Neural cell (in vitro differentiated cells): ENCODE measurements at regions not wholly inside any gene's neighbourhood (a gene's known extent, or its start where the extent isn't known, plus 50 kb on each side); places are given as distances from the start of the nearest gene placed in this dataset.

Experiments
- H2AFZ ChIP-seq: fragments of 200-600, 300-800 bp; sonication (generic), shearing (Covaris generic); 2 replicates; pipeline ENCODE4 v1.6.0; 2014; ENCODE audit warnings: low read depth, mild to moderate bottlenecking, antibody characterized with exemption, low read length, moderate library complexity
- H3F3A ChIP-seq: fragments of 200-600 bp; shearing (Covaris generic); 2 replicates; pipeline ENCODE4 v1.6.1; 2016; ENCODE audit warnings: mild to moderate bottlenecking, moderate library complexity, mixed read lengths, antibody characterized with exemption, low read length; ENCODE audit not compliant: insufficient read depth, poor library complexity, severe bottlenecking
- H3K27ac ChIP-seq: fragments of 200-600, 300-800 bp; sonication (generic), shearing (Covaris generic); 2 replicates; pipeline ENCODE4 v1.5.1; 2014; ENCODE audit warnings: mild to moderate bottlenecking, low read length, moderate library complexity
- H3K27me3 ChIP-seq: fragments of 300-800, 200-600 bp; sonication (generic), shearing (Covaris generic); 2 replicates; pipeline ENCODE4 v1.6.0; 2014; ENCODE audit warnings: mild to moderate bottlenecking, low read depth, low read length, moderate library complexity; ENCODE audit not compliant: insufficient read depth
- H3K36me3 ChIP-seq: fragments of 300-800, 200-600 bp; sonication (generic), shearing (Covaris generic); 2 replicates; pipeline ENCODE4 v1.5.1; 2014; ENCODE audit warnings: mild to moderate bottlenecking, antibody characterized with exemption, low read length, moderate library complexity; ENCODE audit not compliant: insufficient read depth
- H3K4me2 ChIP-seq: fragments of 300-800, 200-600 bp; sonication (generic), shearing (Covaris generic); 2 replicates; pipeline ENCODE4 v1.6.0; 2014; ENCODE audit warnings: mild to moderate bottlenecking, low read length
- H3K4me3 ChIP-seq: fragments of 300-800, 200-600 bp; sonication (generic), shearing (Covaris generic); 2 replicates; pipeline ENCODE4 v1.5.1; 2014; ENCODE audit warnings: mild to moderate bottlenecking, low read length, moderate library complexity
- H3K79me2 ChIP-seq: fragments of 200-600 bp; shearing (Covaris generic); replicated peaks from 2 replicates; pipeline ENCODE4 v1.6.0; 2014; ENCODE audit warnings: mild to moderate bottlenecking, low read length, moderate library complexity; ENCODE audit not compliant: insufficient read depth
- H3K9ac ChIP-seq: fragments of 300-800, 200-600 bp; sonication (generic), shearing (Covaris generic); 2 replicates; pipeline ENCODE4 v1.6.1; 2016; ENCODE audit warnings: mild to moderate bottlenecking, low read length, mixed read lengths
- H3K9me2 ChIP-seq: fragments of 200-600 bp; shearing (Covaris generic); 2 replicates; pipeline ENCODE4 v1.6.1; 2016; ENCODE audit warnings: mild to moderate bottlenecking, low read length, mixed read lengths; ENCODE audit not compliant: insufficient read depth
- H3K9me3 ChIP-seq: fragments of 200-600, 300-800 bp; sonication (generic), shearing (Covaris generic); 2 replicates; pipeline ENCODE4 v1.6.1; 2016; ENCODE audit warnings: mild to moderate bottlenecking, mixed run types, low read length, moderate library complexity, mixed read lengths
- H4K20me1 ChIP-seq: fragments of 200-600 bp; shearing (Covaris generic); 2 replicates; pipeline ENCODE4 v1.6.1; 2016; ENCODE audit warnings: mild to moderate bottlenecking, mixed run types; ENCODE audit not compliant: insufficient read depth
- CTCF ChIP-seq: fragments of 450-650 bp; IDR thresholded peaks from 2 replicates; pipeline ENCODE4 v1.5.1; 2014; ENCODE audit warnings: antibody characterized with exemption, mild to moderate bottlenecking, moderate library complexity; ENCODE audit not compliant: poor library complexity, severe bottlenecking
- EP300 ChIP-seq: fragments of 450-650 bp; conservative IDR thresholded peaks from 2 replicates; pipeline ENCODE4 v1.6.1; 2014; ENCODE audit warnings: antibody characterized with exemption, mild to moderate bottlenecking, moderate library complexity; ENCODE audit not compliant: poor library complexity, severe bottlenecking
- EZH2 ChIP-seq: fragments of 200-600, 300-800 bp; shearing (Covaris generic), sonication (generic); IDR thresholded peaks from 2 replicates; pipeline ENCODE4 v1.6.1; 2014; ENCODE audit warnings: antibody characterized with exemption, low read length, borderline replicate concordance, mild to moderate bottlenecking; ENCODE audit not compliant: insufficient read depth, poor library complexity, severe bottlenecking
- MXI1 ChIP-seq: fragments of 450-650 bp; conservative IDR thresholded peaks from 2 replicates; pipeline ENCODE4 v1.6.1; 2014; ENCODE audit warnings: antibody characterized with exemption, mild to moderate bottlenecking; ENCODE audit not compliant: poor library complexity, severe bottlenecking
- POLR2AphosphoS5 ChIP-seq: IDR thresholded peaks from 2 replicates; pipeline ENCODE4 v1.6.1; 2012
- RAD21 ChIP-seq: fragments of 450-650 bp; conservative IDR thresholded peaks from 2 replicates; pipeline ENCODE4 v1.6.1; 2014; ENCODE audit warnings: antibody characterized with exemption, mild to moderate bottlenecking, moderate library complexity
- REST ChIP-seq: IDR thresholded peaks from 2 replicates; pipeline ENCODE4 v1.6.1; 2012; ENCODE audit warnings: borderline replicate concordance
- SMC3 ChIP-seq: fragments of 450-650 bp; conservative IDR thresholded peaks from 2 replicates; pipeline ENCODE4 v1.6.1; 2014; ENCODE audit warnings: antibody characterized with exemption, mild to moderate bottlenecking, moderate library complexity; ENCODE audit not compliant: poor library complexity
- TAF1 ChIP-seq: IDR thresholded peaks from 2 replicates; pipeline ENCODE4 v1.6.1; 2012; ENCODE audit warnings: low read depth

- H3K27ac ChIP-seq, result no peak overlapping the region
- no peaks in the 10 kb centered on the region for H3K9me2 ChIP-seq
- no peak overlapping the region for H3K4me3 ChIP-seq
- H3K9me3 ChIP-seq, result no peaks in the 10 kb centered on the region
- H3K79me2 ChIP-seq, result no peaks in the 10 kb centered on the region
- H3K27me3 ChIP-seq, result no peaks in the 10 kb centered on the region
- H3K36me3 ChIP-seq, result no peaks in the 10 kb centered on the region
- H2AFZ ChIP-seq, result no peak overlapping the region
- H3F3A ChIP-seq, result no peaks in the 10 kb centered on the region
- H3K9ac ChIP-seq, result no peak overlapping the region
- TF ChIP-seq POLR2AphosphoS5, result no peak
- no peak for TF ChIP-seq EZH2
- no peaks in the 10 kb centered on the region for H4K20me1 ChIP-seq
- H3K4me2 ChIP-seq, result no peak overlapping the region
These were observed 74.0 kb upstream of the INTU start for GRCh38 chr4:127558489-127559407.

- H3K79me2 ChIP-seq, result no peaks in the 10 kb centered on the region
- H3K4me2 ChIP-seq, result no peak overlapping the region
- no peaks in the 10 kb centered on the region for H3K36me3 ChIP-seq
- TF ChIP-seq MXI1 (no peak), TAF1 (no peak), EZH2 (no peak), RAD21 (no peak)
- H4K20me1 ChIP-seq, result no peaks in the 10 kb centered on the region
- H3K9me2 ChIP-seq, result no peaks in the 10 kb centered on the region
- H3K27ac ChIP-seq, result no peak overlapping the region
- H3K9me3 ChIP-seq, result no peaks in the 10 kb centered on the region
- no peak overlapping the region for H2AFZ ChIP-seq
- H3K27me3 ChIP-seq, result no peaks in the 10 kb centered on the region
- H3F3A ChIP-seq, result no peaks in the 10 kb centered on the region
- no peak overlapping the region for H3K4me3 ChIP-seq
- no peak overlapping the region for H3K9ac ChIP-seq
These were observed 72.8 kb upstream of the INTU start for GRCh38 chr4:127559981-127560380.

GRCh38 chr4:127560755-127561154 is 72.0 kb upstream of the INTU start:
- Histone ChIP-seq H3K9me2 (no peaks in the 10 kb centered on the region), H3K4me2 (no peak overlapping the region), H3K9me3 (no peaks in the 10 kb centered on the region), H3K27ac (no peak overlapping the region), H4K20me1 (no peaks in the 10 kb centered on the region), H3K4me3 (no peak overlapping the region), H3K9ac (no peak overlapping the region), H3F3A (no peaks in the 10 kb centered on the region), H3K27me3 (no peaks in the 10 kb centered on the region), H2AFZ (no peak overlapping the region), H3K79me2 (no peaks in the 10 kb centered on the region), H3K36me3 (no peaks in the 10 kb centered on the region)
- no peak for TF ChIP-seq MXI1
- no peak for TF ChIP-seq CTCF
- TF ChIP-seq EZH2, result no peak
- TF ChIP-seq TAF1, result no peak
- no peak for TF ChIP-seq POLR2AphosphoS5
- no peak for TF ChIP-seq EP300
- no peak for TF ChIP-seq REST
- TF ChIP-seq SMC3, result no peak
